ENCODE measurements at regions not wholly inside any gene's neighbourhood (a gene's known extent, or its start where the extent isn't known, plus 50 kb on each side); places are given as distances from the start of the nearest gene placed in this dataset.

DNA sequence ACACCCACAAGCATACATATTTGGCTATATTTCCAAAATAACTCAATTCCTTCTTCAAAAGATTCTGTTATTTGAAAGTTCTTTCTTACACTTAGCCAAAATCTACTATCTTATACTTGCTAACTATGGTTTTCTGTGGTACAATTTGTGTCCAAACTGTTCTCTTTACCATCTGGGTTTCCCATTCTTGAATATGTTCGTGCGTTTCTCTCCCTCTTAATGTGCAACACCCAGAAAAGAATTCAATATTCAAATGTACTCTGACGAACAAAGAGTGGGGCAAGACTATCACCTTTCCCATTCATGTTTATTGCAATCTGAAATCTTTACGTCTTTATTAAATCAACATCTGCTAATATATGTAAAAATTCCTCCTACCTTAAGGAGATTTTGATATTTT lies 912.7 kb downstream of the FAT4 start:
- TF ChIP-seq, protein P1, sequence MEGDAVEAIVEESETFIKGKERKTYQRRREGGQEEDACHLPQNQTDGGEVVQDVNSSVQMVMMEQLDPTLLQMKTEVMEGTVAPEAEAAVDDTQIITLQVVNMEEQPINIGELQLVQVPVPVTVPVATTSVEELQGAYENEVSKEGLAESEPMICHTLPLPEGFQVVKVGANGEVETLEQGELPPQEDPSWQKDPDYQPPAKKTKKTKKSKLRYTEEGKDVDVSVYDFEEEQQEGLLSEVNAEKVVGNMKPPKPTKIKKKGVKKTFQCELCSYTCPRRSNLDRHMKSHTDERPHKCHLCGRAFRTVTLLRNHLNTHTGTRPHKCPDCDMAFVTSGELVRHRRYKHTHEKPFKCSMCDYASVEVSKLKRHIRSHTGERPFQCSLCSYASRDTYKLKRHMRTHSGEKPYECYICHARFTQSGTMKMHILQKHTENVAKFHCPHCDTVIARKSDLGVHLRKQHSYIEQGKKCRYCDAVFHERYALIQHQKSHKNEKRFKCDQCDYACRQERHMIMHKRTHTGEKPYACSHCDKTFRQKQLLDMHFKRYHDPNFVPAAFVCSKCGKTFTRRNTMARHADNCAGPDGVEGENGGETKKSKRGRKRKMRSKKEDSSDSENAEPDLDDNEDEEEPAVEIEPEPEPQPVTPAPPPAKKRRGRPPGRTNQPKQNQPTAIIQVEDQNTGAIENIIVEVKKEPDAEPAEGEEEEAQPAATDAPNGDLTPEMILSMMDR (IDR thresholded peaks at IDR 0.05; ENCODE audit: low read depth, low read length, poor library complexity, severe bottlenecking): no peak
- no peak for TF ChIP-seq EZH2phosphoT487 (IDR thresholded peaks at IDR 0.05; ENCODE audit: borderline replicate concordance, low read length)
